ENCODE measurements at regions not wholly inside any gene's neighbourhood (a gene's known extent, or its start where the extent isn't known, plus 50 kb on each side); places are given as distances from the start of the nearest gene placed in this dataset.

- no peak for TF ChIP-seq CTCF (IDR thresholded peaks at IDR 0.05; ENCODE audit: low read depth, low read length, missing control alignments)
Observed at GRCh38 chr5:153347611-153348010, 142.9 kb upstream of the GRIA1 start.

GRCh38 chr5:153350175-153350883 is 140.1 kb upstream of the GRIA1 start:
- no peak for TF ChIP-seq CTCF (IDR thresholded peaks at IDR 0.05; ENCODE audit: low read depth, low read length, missing control alignments)
- no peak overlapping the region for H3K4me3 ChIP-seq (ENCODE audit: low read depth, low read length)
- no peak for DNase-seq (ENCODE audit: low read depth)

More at GRCh38 chr5:153347611-153348010, 142.9 kb upstream of the GRIA1 start:
- DNase-seq (ENCODE audit: low read depth): no peak
- no peak overlapping the region for H3K4me3 ChIP-seq (ENCODE audit: low read depth, low read length)

GRCh38 chr5:153352685-153353219 is 137.7 kb upstream of the GRIA1 start:
- DNase-seq (ENCODE audit: low read depth): no peak
- no peak for TF ChIP-seq CTCF (IDR thresholded peaks at IDR 0.05; ENCODE audit: low read depth, low read length, missing control alignments)
- H3K4me3 ChIP-seq (ENCODE audit: low read depth, low read length): no peak overlapping the region

GRCh38 chr5:153357493-153358112 is 132.9 kb upstream of the GRIA1 start:
- no peak for DNase-seq (ENCODE audit: low read depth)
- no peak for TF ChIP-seq CTCF (IDR thresholded peaks at IDR 0.05; ENCODE audit: low read depth, low read length, missing control alignments)
- H3K4me3 ChIP-seq (ENCODE audit: low read depth, low read length): no peak overlapping the region

- no peak overlapping the region for H3K4me3 ChIP-seq (ENCODE audit: low read depth, low read length)
- no peak for TF ChIP-seq CTCF (IDR thresholded peaks at IDR 0.05; ENCODE audit: low read depth, low read length, missing control alignments)
- no peak for DNase-seq (ENCODE audit: low read depth)
Observed at GRCh38 chr5:153358315-153358976, 132.0 kb upstream of the GRIA1 start.

GRCh38 chr5:153360860-153361259 is 129.6 kb upstream of the GRIA1 start:
- TF ChIP-seq CTCF (IDR thresholded peaks at IDR 0.05; ENCODE audit: low read depth, low read length, missing control alignments): no peak
- DNase-seq (ENCODE audit: low read depth): no peak
- no peak overlapping the region for H3K4me3 ChIP-seq (ENCODE audit: low read depth, low read length)
